ENCODE measurements at regions not wholly inside any gene's neighbourhood (a gene's known extent, or its start where the extent isn't known, plus 50 kb on each side); places are given as distances from the start of the nearest gene placed in this dataset.
"Not testable (repeated sequence)": the region's sequence is repeated elsewhere in the genome, so short reads cannot be mapped to it uniquely, and the experiment has no call there.

- not testable (repeated sequence) for TF ChIP-seq POLR2A (IDR thresholded peaks at IDR 0.05; ENCODE audit: low read depth, low read length); TAF1 (IDR thresholded peaks at IDR 0.05; ENCODE audit: borderline replicate concordance, low read depth, low read length); POLR2AphosphoS5 (IDR thresholded peaks at IDR 0.05; ENCODE audit: low read depth, low read length)
Measured at GRCh38 chr9:6104406-6104805, 89.0 kb upstream of the RANBP6 start.

All from GM12892 (cell line).